GM19463 (cell line): ENCODE measurements at regions not wholly inside any gene's neighbourhood (a gene's known extent, or its start where the extent isn't known, plus 50 kb on each side); places are given as distances from the start of the nearest gene placed in this dataset.

Experiments used
- ATAC-seq: cut with Tn5 transposase; IDR thresholded peaks from one replicate; pipeline ENCODE4 v1.9.1; 2021; ENCODE audit warnings: mild to moderate bottlenecking, moderate library complexity; ENCODE audit not compliant: unreplicated experiment

- no peak for ATAC-seq
Observed at GRCh38 chr6:126147291-126147815, 161.0 kb downstream of the TRMT11 start.

GRCh38 chr6:126148853-126149252 lies 162.5 kb downstream of the TRMT11 start:
- ATAC-seq, result no peak

GRCh38 chr6:126152372-126152745 lies 166.0 kb downstream of the TRMT11 start:
- ATAC-seq, result no peak

- no peak for ATAC-seq
Observed at GRCh38 chr6:126153661-126154060, 167.3 kb downstream of the TRMT11 start.

GRCh38 chr6:126156973-126157372 lies 170.6 kb downstream of the TRMT11 start:
- ATAC-seq, result peak; percentile 83

GRCh38 chr6:126167726-126168125 lies 172.2 kb upstream of the CENPW start:
- ATAC-seq, result no peak

GRCh38 chr6:126170433-126170832 lies 169.5 kb upstream of the CENPW start:
- ATAC-seq, result no peak

- ATAC-seq, result peak; percentile 71
Observed at GRCh38 chr6:126170978-126171382, 168.9 kb upstream of the CENPW start.

GRCh38 chr6:126172131-126172530 lies 167.8 kb upstream of the CENPW start:
- ATAC-seq, result no peak

- no peak for ATAC-seq
Observed at GRCh38 chr6:126173265-126173664, 166.7 kb upstream of the CENPW start.

GRCh38 chr6:126174697-126175096 lies 165.2 kb upstream of the CENPW start:
- no peak for ATAC-seq

- ATAC-seq, result no peak
Observed at GRCh38 chr6:126175251-126175650, 164.7 kb upstream of the CENPW start.

- no peak for ATAC-seq
Observed at GRCh38 chr6:126176282-126176681, 163.6 kb upstream of the CENPW start.

GRCh38 chr6:126180585-126180984 lies 159.3 kb upstream of the CENPW start:
- peak; percentile 69 for ATAC-seq

- no peak for ATAC-seq
Observed at GRCh38 chr6:126181173-126181741, 158.7 kb upstream of the CENPW start.

GRCh38 chr6:126181890-126182289 lies 158.0 kb upstream of the CENPW start:
- no peak for ATAC-seq

- peak; percentile 43 for ATAC-seq
Observed at GRCh38 chr6:126182650-126183311, 157.1 kb upstream of the CENPW start.

GRCh38 chr6:126185774-126186173 lies 154.1 kb upstream of the CENPW start:
- no peak for ATAC-seq

GRCh38 chr6:126188279-126188909 lies 151.5 kb upstream of the CENPW start:
- no peak for ATAC-seq

- no peak for ATAC-seq
Observed at GRCh38 chr6:126195625-126196236, 144.2 kb upstream of the CENPW start.

GRCh38 chr6:126198631-126199030 lies 141.3 kb upstream of the CENPW start:
- ATAC-seq, result no peak

GRCh38 chr6:126199466-126199865 lies 140.4 kb upstream of the CENPW start:
- ATAC-seq, result peak; percentile 58
